ENCODE measurements at regions not wholly inside any gene's neighbourhood (a gene's known extent, or its start where the extent isn't known, plus 50 kb on each side); places are given as distances from the start of the nearest gene placed in this dataset.

GRCh38 chr10:105592468-105592867 lies 951.4 kb downstream of the SORCS3 start:
- no peak for DNase-seq (ENCODE audit: extremely low read depth, low read depth)
- TF ChIP-seq, protein P1, sequence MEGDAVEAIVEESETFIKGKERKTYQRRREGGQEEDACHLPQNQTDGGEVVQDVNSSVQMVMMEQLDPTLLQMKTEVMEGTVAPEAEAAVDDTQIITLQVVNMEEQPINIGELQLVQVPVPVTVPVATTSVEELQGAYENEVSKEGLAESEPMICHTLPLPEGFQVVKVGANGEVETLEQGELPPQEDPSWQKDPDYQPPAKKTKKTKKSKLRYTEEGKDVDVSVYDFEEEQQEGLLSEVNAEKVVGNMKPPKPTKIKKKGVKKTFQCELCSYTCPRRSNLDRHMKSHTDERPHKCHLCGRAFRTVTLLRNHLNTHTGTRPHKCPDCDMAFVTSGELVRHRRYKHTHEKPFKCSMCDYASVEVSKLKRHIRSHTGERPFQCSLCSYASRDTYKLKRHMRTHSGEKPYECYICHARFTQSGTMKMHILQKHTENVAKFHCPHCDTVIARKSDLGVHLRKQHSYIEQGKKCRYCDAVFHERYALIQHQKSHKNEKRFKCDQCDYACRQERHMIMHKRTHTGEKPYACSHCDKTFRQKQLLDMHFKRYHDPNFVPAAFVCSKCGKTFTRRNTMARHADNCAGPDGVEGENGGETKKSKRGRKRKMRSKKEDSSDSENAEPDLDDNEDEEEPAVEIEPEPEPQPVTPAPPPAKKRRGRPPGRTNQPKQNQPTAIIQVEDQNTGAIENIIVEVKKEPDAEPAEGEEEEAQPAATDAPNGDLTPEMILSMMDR (IDR thresholded peaks at IDR 0.05; ENCODE audit: low read depth, low read length, missing control alignments): no peak
- no peak overlapping the region for H3K4me3 ChIP-seq (replicated peaks; ENCODE audit: low read depth, low read length)

DNA sequence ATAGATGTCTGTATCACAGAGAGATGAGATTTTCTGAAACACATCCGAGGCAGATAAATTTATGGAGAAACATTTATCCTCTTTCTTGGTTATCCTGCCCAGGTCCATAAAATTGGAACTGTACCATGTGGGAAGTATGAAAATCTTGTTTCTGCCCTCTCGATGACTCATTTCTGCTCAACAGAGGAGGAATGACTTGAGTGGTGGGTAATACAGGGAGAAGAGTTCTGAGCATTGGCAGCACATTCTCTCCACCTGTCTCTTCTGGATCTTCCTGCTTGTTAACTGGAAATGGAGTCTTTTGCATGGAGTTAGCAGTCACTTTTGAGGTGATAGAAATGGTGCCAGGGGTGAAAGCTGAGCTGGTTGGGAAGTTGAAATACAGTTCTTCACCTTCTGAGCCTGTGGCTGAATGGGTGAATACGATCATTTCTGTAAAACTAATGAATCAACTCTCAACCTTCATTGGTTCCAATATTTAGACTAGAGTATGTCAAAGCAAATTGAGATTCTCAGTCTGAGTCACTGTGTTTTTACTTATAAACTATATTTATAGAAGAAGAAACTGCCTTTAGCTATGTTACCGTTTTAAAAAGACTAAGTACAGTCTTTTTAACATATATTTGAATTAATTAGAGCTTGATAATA lies 945.5 kb downstream of the SORCS3 start:
- TF ChIP-seq, protein P1 (IDR thresholded peaks at IDR 0.05; ENCODE audit: low read depth, low read length, missing control alignments): no peak
- no peak overlapping the region for H3K4me3 ChIP-seq (replicated peaks; ENCODE audit: low read depth, low read length)
- no peak for DNase-seq (ENCODE audit: extremely low read depth, low read depth)

GRCh38 chr10:105585753-105586152 lies 944.7 kb downstream of the SORCS3 start:
- DNase-seq (ENCODE audit: extremely low read depth, low read depth): no peak
- no peak overlapping the region for H3K4me3 ChIP-seq (replicated peaks; ENCODE audit: low read depth, low read length)
- TF ChIP-seq, protein P1 (IDR thresholded peaks at IDR 0.05; ENCODE audit: low read depth, low read length, missing control alignments): no peak

GRCh38 chr10:105585171-105585570 lies 944.1 kb downstream of the SORCS3 start:
- H3K4me3 ChIP-seq (replicated peaks; ENCODE audit: low read depth, low read length): no peak overlapping the region
- TF ChIP-seq, protein P1 (IDR thresholded peaks at IDR 0.05; ENCODE audit: low read depth, low read length, missing control alignments): no peak
- no peak for DNase-seq (ENCODE audit: extremely low read depth, low read depth)

DNA sequence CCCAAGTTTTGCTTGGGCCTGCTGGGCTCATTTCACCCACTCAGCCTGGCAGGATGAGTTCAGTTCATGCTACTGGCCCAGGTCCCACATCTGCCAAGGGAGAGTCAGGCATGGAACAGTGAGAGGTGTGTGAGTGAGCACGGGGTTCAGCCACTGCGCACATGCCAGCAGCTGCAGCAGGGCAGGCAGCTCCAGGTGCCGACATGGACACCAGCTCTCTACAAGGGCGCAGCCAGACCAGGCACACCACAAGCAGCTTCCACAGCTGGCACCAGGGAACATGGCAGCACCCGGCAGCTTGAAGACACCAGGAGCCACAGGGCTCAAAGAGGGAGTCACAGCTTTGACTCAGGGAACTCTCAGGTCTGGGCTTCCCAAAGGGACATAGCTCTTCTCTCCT lies 938.0 kb downstream of the SORCS3 start:
- no peak for DNase-seq (ENCODE audit: extremely low read depth, low read depth)

DNA sequence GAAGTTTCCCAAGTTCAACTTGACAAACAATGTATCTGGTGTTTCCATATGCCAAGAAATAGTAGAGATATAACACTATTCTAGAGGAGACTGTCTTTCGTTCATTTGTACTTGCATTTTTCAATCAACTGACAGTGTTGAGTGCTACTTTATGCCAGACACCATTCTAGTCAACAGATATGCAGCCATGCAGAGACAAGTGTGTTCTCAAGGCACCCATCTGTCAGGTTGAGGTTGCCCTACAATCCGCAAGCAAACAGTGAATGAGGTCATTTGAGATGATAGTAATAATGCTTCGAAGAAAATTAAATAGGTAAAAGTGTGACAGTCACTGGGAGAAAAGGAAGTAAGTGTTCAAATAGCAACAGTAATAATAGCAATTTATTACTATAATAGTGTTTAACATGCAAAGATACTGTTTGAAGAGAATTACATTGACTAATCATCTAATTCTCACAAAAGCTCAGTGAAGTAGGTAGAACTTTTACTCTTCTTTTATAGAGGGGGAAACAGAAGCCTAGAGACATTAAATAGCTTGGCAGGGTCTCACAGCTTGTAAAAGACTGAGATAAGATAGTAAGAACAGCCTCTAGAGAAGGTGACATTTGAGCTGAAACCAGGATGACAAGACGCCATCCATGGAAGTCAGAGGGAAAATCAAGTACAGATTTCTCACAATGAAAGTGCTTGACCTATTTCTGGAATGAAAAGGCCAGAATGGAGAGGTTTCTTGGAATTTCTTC lies 936.9 kb downstream of the SORCS3 start:
- TF ChIP-seq, protein P1 (IDR thresholded peaks at IDR 0.05; ENCODE audit: low read depth, low read length, missing control alignments): no peak
- no peak for DNase-seq (ENCODE audit: extremely low read depth, low read depth)
- no peak overlapping the region for H3K4me3 ChIP-seq (replicated peaks; ENCODE audit: low read depth, low read length)

More for the DNA sequence above, 938.0 kb downstream of the SORCS3 start:
- H3K4me3 ChIP-seq (replicated peaks; ENCODE audit: low read depth, low read length): no peak overlapping the region
- TF ChIP-seq, protein P1 (IDR thresholded peaks at IDR 0.05; ENCODE audit: low read depth, low read length, missing control alignments): no peak

All from HFF-Myc (cell line).